Head of caudate nucleus (tissue), 42 donors: ENCODE measurements at regions not wholly inside any gene's neighbourhood (a gene's known extent, or its start where the extent isn't known, plus 50 kb on each side); places are given as distances from the start of the nearest gene placed in this dataset.
"Not testable (repeated sequence)": the region's sequence is repeated elsewhere in the genome, so short reads cannot be mapped to it uniquely, and the experiment has no call there.

Experiments used
- DNase-seq, 42 donors: peaks; one replicate each; pipeline versions ENCODE4 v3.0.0 to v3.0.0-alpha.2; 2020 to 2021; ENCODE audit warnings: mixed read lengths in 7 of 42
- intact Hi-C: fragments of 100-400 bp; cut with DNase I; formaldehyde crosslinking; loops from one replicate; pipeline ENCODE4 v1.15.0; 2022

- DNase-seq, intact Hi-C loops: not testable (repeated sequence)
These were observed 444.6 kb downstream of the SOX2 start for GRCh38 chr3:182156326-182156725.

- intact Hi-C loops = no loop called here
- no peak for DNase-seq
These were observed 453.5 kb downstream of the SOX2 start for GRCh38 chr3:182165234-182165633.

GRCh38 chr3:182172534-182172933, 460.8 kb downstream of the SOX2 start:
- intact Hi-C loops = no loop called here
- DNase-seq = peak in 26 of 42 donors; percentile 7 to 74 (median 26)

GRCh38 chr3:182178488-182179200, 466.9 kb downstream of the SOX2 start:
- no peak for DNase-seq
- intact Hi-C loops = no loop called here

- intact Hi-C loops = no loop called here
- no peak for DNase-seq
These were observed 467.9 kb downstream of the SOX2 start for GRCh38 chr3:182179631-182180030.

- intact Hi-C loops = no loop called here
- DNase-seq = no peak
These were observed 469.1 kb downstream of the SOX2 start for GRCh38 chr3:182180654-182181385.

- DNase-seq = no peak
- intact Hi-C loops = no loop called here
These were observed 470.8 kb downstream of the SOX2 start for GRCh38 chr3:182182531-182182968.

- DNase-seq = peak in 3 of 42 donors; percentile 9 to 12 (median 11)
- intact Hi-C loops = no loop called here
These were observed 472.1 kb downstream of the SOX2 start for GRCh38 chr3:182183716-182184430.

GRCh38 chr3:182185313-182185712, 473.6 kb downstream of the SOX2 start:
- DNase-seq = no peak
- intact Hi-C loops = no loop called here

- intact Hi-C loops = no loop called here
- no peak for DNase-seq
These were observed 478.3 kb downstream of the SOX2 start for GRCh38 chr3:182190056-182190455.

- no peak for DNase-seq
- intact Hi-C loops = no loop called here
These were observed 486.6 kb downstream of the SOX2 start for GRCh38 chr3:182198345-182198744.

GRCh38 chr3:182201456-182202168, 489.9 kb downstream of the SOX2 start:
- DNase-seq = peak in 1 of 42 donors; percentile 13
- intact Hi-C loops = no loop called here

GRCh38 chr3:182212479-182213076, 500.9 kb downstream of the SOX2 start:
- peak in 39 of 42 donors; percentile 6 to 92 (median 49) for DNase-seq
- intact Hi-C loops = no loop called here

GRCh38 chr3:182214416-182214815, 502.7 kb downstream of the SOX2 start:
- no peak for DNase-seq
- intact Hi-C loops = no loop called here

GRCh38 chr3:182215881-182216280, 504.2 kb downstream of the SOX2 start:
- intact Hi-C loops = no loop called here
- DNase-seq = no peak

GRCh38 chr3:182216311-182216970, 504.7 kb downstream of the SOX2 start:
- peak in 11 of 42 donors; percentile 8 to 62 (median 25) for DNase-seq
- intact Hi-C loops = no loop called here

- intact Hi-C loops = no loop called here
- no peak for DNase-seq
These were observed 508.3 kb downstream of the SOX2 start for GRCh38 chr3:182220013-182220412.

GRCh38 chr3:182220471-182220870, 508.7 kb downstream of the SOX2 start:
- intact Hi-C loops = no loop called here
- DNase-seq = no peak
